ENCODE measurements at regions not wholly inside any gene's neighbourhood (a gene's known extent, or its start where the extent isn't known, plus 50 kb on each side); places are given as distances from the start of the nearest gene placed in this dataset.

GRCh38 chr2:129891341-129892320, 87.8 kb upstream of the RAB6C start:
- no peak overlapping the region for H3K4me3 ChIP-seq (ENCODE audit: low read depth, low read length)
- TF ChIP-seq, protein P1, sequence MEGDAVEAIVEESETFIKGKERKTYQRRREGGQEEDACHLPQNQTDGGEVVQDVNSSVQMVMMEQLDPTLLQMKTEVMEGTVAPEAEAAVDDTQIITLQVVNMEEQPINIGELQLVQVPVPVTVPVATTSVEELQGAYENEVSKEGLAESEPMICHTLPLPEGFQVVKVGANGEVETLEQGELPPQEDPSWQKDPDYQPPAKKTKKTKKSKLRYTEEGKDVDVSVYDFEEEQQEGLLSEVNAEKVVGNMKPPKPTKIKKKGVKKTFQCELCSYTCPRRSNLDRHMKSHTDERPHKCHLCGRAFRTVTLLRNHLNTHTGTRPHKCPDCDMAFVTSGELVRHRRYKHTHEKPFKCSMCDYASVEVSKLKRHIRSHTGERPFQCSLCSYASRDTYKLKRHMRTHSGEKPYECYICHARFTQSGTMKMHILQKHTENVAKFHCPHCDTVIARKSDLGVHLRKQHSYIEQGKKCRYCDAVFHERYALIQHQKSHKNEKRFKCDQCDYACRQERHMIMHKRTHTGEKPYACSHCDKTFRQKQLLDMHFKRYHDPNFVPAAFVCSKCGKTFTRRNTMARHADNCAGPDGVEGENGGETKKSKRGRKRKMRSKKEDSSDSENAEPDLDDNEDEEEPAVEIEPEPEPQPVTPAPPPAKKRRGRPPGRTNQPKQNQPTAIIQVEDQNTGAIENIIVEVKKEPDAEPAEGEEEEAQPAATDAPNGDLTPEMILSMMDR (conservative IDR thresholded peaks at IDR 0.05; ENCODE audit: low read depth, low read length), result no peak
- no peak for DNase-seq (ENCODE audit: low read depth)

DNA sequence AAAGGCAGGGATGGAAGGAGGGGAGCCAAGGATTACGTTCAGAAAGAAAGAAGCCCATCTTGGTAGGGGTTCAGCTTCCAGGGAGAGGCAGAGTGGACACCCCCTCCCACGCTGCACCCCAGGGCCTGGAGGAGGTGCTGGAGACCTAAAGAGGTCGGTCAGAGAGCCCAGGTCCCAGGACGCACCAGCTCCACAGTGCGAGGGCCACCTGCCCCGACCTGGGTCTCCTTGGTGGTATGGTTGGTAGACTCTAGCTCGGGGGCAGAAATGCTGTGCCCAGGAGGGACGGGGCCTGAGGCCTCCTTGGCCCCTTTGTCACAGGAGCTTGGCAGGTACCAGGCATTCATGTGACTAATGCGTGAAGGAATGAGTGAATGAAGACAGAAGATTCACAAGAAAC, 87.1 kb upstream of the RAB6C start:
- TF ChIP-seq, protein P1 (conservative IDR thresholded peaks at IDR 0.05; ENCODE audit: low read depth, low read length), result no peak
- no peak for DNase-seq (ENCODE audit: low read depth)

DNA sequence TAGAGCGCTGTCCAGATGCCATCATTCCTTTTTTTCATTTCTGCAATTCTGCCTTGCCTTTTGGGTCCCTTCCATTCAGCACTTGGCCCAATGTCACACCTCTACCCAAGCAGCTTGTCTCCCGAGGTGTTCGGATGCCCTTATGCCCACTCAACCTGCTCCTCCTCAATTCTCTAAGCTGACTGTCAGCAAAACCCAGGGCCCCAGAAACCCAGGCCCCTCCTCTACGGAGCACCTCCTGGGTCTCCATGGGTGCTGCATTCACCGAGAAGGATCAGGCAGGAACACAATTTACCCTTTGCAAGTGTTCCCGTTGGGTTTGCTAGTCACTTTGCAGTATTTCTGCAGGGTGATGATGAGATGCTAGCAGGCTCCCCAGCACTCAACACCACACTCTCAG, 86.7 kb upstream of the RAB6C start:
- TF ChIP-seq, protein P1 (conservative IDR thresholded peaks at IDR 0.05; ENCODE audit: low read depth, low read length), result no peak
- no peak for DNase-seq (ENCODE audit: low read depth)
- no peak overlapping the region for H3K4me3 ChIP-seq (ENCODE audit: low read depth, low read length)

More for the DNA sequence above, 87.1 kb upstream of the RAB6C start:
- no peak overlapping the region for H3K4me3 ChIP-seq (ENCODE audit: low read depth, low read length)

- no peak overlapping the region for H3K4me3 ChIP-seq (ENCODE audit: low read depth, low read length)
- TF ChIP-seq, protein P1 (conservative IDR thresholded peaks at IDR 0.05; ENCODE audit: low read depth, low read length), result no peak
- no peak for DNase-seq (ENCODE audit: low read depth)
Observed at GRCh38 chr2:129893244-129893643, 86.2 kb upstream of the RAB6C start.

GRCh38 chr2:129894616-129895015, 84.8 kb upstream of the RAB6C start:
- no peak for DNase-seq (ENCODE audit: low read depth)
- TF ChIP-seq, protein P1 (conservative IDR thresholded peaks at IDR 0.05; ENCODE audit: low read depth, low read length), result no peak

DNA sequence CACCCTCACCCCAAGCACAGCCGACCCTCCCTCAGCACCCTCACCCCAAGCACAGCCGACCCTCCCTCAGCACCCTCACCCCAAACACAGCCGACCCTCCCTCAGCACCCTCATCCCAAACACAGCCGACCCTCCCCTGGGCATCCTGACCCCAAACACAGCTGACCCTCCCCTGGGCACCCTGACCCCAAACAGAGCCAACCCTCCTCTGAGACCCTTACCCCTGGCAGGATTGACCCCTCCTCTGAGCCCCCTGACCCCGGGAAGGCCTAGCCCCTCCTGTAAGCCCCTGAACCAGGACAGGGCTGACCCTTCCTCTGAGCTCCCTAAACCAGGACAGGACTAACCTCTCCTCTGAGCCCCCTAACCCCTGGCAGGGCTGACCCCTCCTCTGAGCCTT, 84.4 kb upstream of the RAB6C start:
- TF ChIP-seq, protein P1 (conservative IDR thresholded peaks at IDR 0.05; ENCODE audit: low read depth, low read length), result no peak
- H3K4me3 ChIP-seq (ENCODE audit: low read depth, low read length), result no peak overlapping the region
- DNase-seq (ENCODE audit: low read depth), result no peak

More at GRCh38 chr2:129894616-129895015, 84.8 kb upstream of the RAB6C start:
- H3K4me3 ChIP-seq (ENCODE audit: low read depth, low read length), result no peak overlapping the region

All from choroid plexus epithelial cell (primary cell).